OCI-LY1 (cell line): ENCODE measurements at regions not wholly inside any gene's neighbourhood (a gene's known extent, or its start where the extent isn't known, plus 50 kb on each side); places are given as distances from the start of the nearest gene placed in this dataset.

Source experiments
- H2AFZ ChIP-seq: fragments of 200-600 bp; sonication (generic), shearing (Covaris generic); 2 replicates; pipeline ENCODE4 v1.6.0; 2014; ENCODE audit warnings: antibody characterized with exemption, mild to moderate bottlenecking, low read length
- H3F3A ChIP-seq: fragments of 200-600 bp; sonication (generic), shearing (Covaris generic); 2 replicates; pipeline ENCODE4 v1.6.0; 2014; ENCODE audit warnings: mild to moderate bottlenecking, antibody characterized with exemption, low read length, moderate library complexity; ENCODE audit not compliant: insufficient read depth
- H3K27ac ChIP-seq: fragments of 200-600 bp; sonication (generic); 2 replicates; pipeline ENCODE4 v1.5.1; 2014; ENCODE audit warnings: low read length, mixed run types, mild to moderate bottlenecking, low read depth; ENCODE audit not compliant: poor library complexity, severe bottlenecking
- H3K27me3 ChIP-seq: fragments of 200-600 bp; sonication (generic); 2 replicates; pipeline ENCODE4 v1.6.0; 2014; ENCODE audit warnings: antibody characterized with exemption, mild to moderate bottlenecking, low read length, moderate library complexity; ENCODE audit not compliant: insufficient read depth
- H3K36me3 ChIP-seq: fragments of 200-600 bp; sonication (generic); 2 replicates; pipeline ENCODE4 v1.6.1; 2014; ENCODE audit warnings: mild to moderate bottlenecking, antibody characterized with exemption, low read length, moderate library complexity, mixed read lengths; ENCODE audit not compliant: insufficient read depth
- H3K4me1 ChIP-seq: fragments of 200-600 bp; sonication (generic); 2 replicates; pipeline ENCODE4 v1.5.1; 2014; ENCODE audit warnings: mild to moderate bottlenecking, low read length, moderate library complexity; ENCODE audit not compliant: insufficient read depth, severe bottlenecking
- H3K4me2 ChIP-seq: fragments of 200-600 bp; sonication (generic), shearing (Covaris generic); 2 replicates; pipeline ENCODE4 v1.6.1; 2014; ENCODE audit warnings: low read length
- H3K4me3 ChIP-seq: fragments of 200-600 bp; sonication (generic); 2 replicates; pipeline ENCODE4 v1.5.1; 2014; ENCODE audit warnings: low read length, low read depth, mild to moderate bottlenecking, mixed read lengths; ENCODE audit not compliant: poor library complexity, severe bottlenecking
- H3K79me2 ChIP-seq: fragments of 200-600 bp; shearing (Covaris generic); 2 replicates; pipeline ENCODE4 v1.6.1; 2016; ENCODE audit warnings: mixed run types, low read length, mixed read lengths; ENCODE audit not compliant: insufficient read depth
- H3K9ac ChIP-seq: fragments of 200-600 bp; sonication (generic), shearing (Covaris generic); 2 replicates; pipeline ENCODE4 v1.6.1; 2014; ENCODE audit warnings: mild to moderate bottlenecking, low read length, mixed read lengths
- H3K9me2 ChIP-seq: fragments of 200-600 bp; sonication (generic), shearing (Covaris generic); 2 replicates; pipeline ENCODE4 v1.6.1; 2014; ENCODE audit warnings: low read depth, mild to moderate bottlenecking, low read length, mixed read lengths
- H3K9me3 ChIP-seq: fragments of 200-600 bp; shearing (Covaris generic); 2 replicates; pipeline ENCODE4 v1.6.1; 2014; ENCODE audit warnings: low read length, mixed read lengths
- H4K20me1 ChIP-seq: fragments of 200-600 bp; sonication (generic), shearing (Covaris generic); 2 replicates; pipeline ENCODE4 v1.6.0; 2016; ENCODE audit warnings: mild to moderate bottlenecking, low read length; ENCODE audit not compliant: insufficient read depth
- EZH2 ChIP-seq: fragments of 200-600 bp; sonication (generic), shearing (Covaris generic); IDR thresholded peaks from 2 replicates; pipeline ENCODE4 v1.8.0; 2017; ENCODE audit warnings: borderline replicate concordance, mixed run types, mild to moderate bottlenecking, antibody characterized with exemption, low read length, moderate library complexity, mixed read lengths
- TF ChIP-seq, protein P1 (sequence below): fragments of 200-600 bp; sonication (generic), shearing (Covaris generic); IDR thresholded peaks from 2 replicates; pipeline ENCODE4 v1.5.1; 2017; ENCODE audit warnings: mild to moderate bottlenecking, antibody characterized with exemption, low read length, moderate library complexity, mixed read lengths

- Histone ChIP-seq H3K36me3 (no peaks in the 10 kb centered on the region), H3K27ac (no peak overlapping the region), H3K9me2 (no peaks in the 10 kb centered on the region), H3K4me2 (no peak overlapping the region), H2AFZ (no peak overlapping the region), H3K79me2 (no peaks in the 10 kb centered on the region), H3K9me3 (no peaks in the 10 kb centered on the region), H3K27me3 (no peaks in the 10 kb centered on the region), H3K4me1 (no peaks in the 10 kb centered on the region), H3K4me3 (no peak overlapping the region), H4K20me1 (no peaks in the 10 kb centered on the region), H3K9ac (no peak overlapping the region), H3F3A (no peaks in the 10 kb centered on the region)
- no peak for TF ChIP-seq EZH2
- TF ChIP-seq, protein P1, sequence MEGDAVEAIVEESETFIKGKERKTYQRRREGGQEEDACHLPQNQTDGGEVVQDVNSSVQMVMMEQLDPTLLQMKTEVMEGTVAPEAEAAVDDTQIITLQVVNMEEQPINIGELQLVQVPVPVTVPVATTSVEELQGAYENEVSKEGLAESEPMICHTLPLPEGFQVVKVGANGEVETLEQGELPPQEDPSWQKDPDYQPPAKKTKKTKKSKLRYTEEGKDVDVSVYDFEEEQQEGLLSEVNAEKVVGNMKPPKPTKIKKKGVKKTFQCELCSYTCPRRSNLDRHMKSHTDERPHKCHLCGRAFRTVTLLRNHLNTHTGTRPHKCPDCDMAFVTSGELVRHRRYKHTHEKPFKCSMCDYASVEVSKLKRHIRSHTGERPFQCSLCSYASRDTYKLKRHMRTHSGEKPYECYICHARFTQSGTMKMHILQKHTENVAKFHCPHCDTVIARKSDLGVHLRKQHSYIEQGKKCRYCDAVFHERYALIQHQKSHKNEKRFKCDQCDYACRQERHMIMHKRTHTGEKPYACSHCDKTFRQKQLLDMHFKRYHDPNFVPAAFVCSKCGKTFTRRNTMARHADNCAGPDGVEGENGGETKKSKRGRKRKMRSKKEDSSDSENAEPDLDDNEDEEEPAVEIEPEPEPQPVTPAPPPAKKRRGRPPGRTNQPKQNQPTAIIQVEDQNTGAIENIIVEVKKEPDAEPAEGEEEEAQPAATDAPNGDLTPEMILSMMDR: no peak
Observed at GRCh38 chr2:180677930-180678624, 302.3 kb upstream of the UBE2E3 start.

GRCh38 chr2:180677200-180677599 is 303.2 kb upstream of the UBE2E3 start:
- Histone ChIP-seq H3K79me2 (no peaks in the 10 kb centered on the region), H3K36me3 (no peaks in the 10 kb centered on the region), H3K4me2 (no peak overlapping the region), H3K4me3 (no peak overlapping the region), H3K9ac (no peak overlapping the region), H3K27ac (no peak overlapping the region), H4K20me1 (no peaks in the 10 kb centered on the region), H3K4me1 (no peaks in the 10 kb centered on the region), H2AFZ (no peak overlapping the region), H3K9me3 (no peaks in the 10 kb centered on the region), H3K27me3 (no peaks in the 10 kb centered on the region), H3K9me2 (no peaks in the 10 kb centered on the region), H3F3A (no peaks in the 10 kb centered on the region)
- TF ChIP-seq, protein P1: no peak
- TF ChIP-seq EZH2: no peak

GRCh38 chr2:180676520-180677025 is 303.8 kb upstream of the UBE2E3 start:
- no peak overlapping the region for H2AFZ ChIP-seq
- H3K27ac ChIP-seq: no peak overlapping the region
- no peak overlapping the region for H3K4me2 ChIP-seq

More at GRCh38 chr2:180676520-180677025, 303.8 kb upstream of the UBE2E3 start:
- Histone ChIP-seq H3K79me2 (no peaks in the 10 kb centered on the region), H3K9me3 (no peaks in the 10 kb centered on the region), H3K36me3 (no peaks in the 10 kb centered on the region), H3K9ac (no peak overlapping the region), H3K9me2 (no peaks in the 10 kb centered on the region), H3K4me1 (no peaks in the 10 kb centered on the region), H3F3A (no peaks in the 10 kb centered on the region), H4K20me1 (no peaks in the 10 kb centered on the region), H3K4me3 (no peak overlapping the region), H3K27me3 (no peaks in the 10 kb centered on the region)
- no peak for TF ChIP-seq EZH2
- TF ChIP-seq, protein P1: no peak
